IMR-90 (cell line): ENCODE measurements at regions not wholly inside any gene's neighbourhood (a gene's known extent, or its start where the extent isn't known, plus 50 kb on each side); places are given as distances from the start of the nearest gene placed in this dataset.

Experiments used
- ATAC-seq: fragments of 200-7000 bp; cut with Tn5 transposase; 2 replicates; pipeline ENCODE4 v1.9.1; 2020; ENCODE audit warnings: low read depth, mild to moderate bottlenecking, moderate library complexity
- BruUV-seq: library from RNA; stranded (reverse); fragments of 400-500 nt; replicated peaks from 2 replicates; lab custom pipeline; 2021; lab: Mats Ljungman, UMichigan
- CTCF ChIA-PET: fragments of 300-600 bp; formaldehyde crosslinking; extraction: SDS; loops from one replicate; lab custom pipeline; 2021; ENCODE audit warnings: antibody characterized with exemption; lab: Yijun Ruan, JAX
- POLR2A ChIA-PET: fragments of 300-600 bp; sonication (Branson Sonifier 250); formaldehyde crosslinking; loops from one replicate; lab custom pipeline; 2022; ENCODE audit warnings: antibody characterized with exemption; ENCODE audit not compliant: unreplicated experiment; lab: Charles Lee
- DNase-seq: peaks from one replicate; pipeline ENCODE4 v3.0.0; 2013
- H2AFZ ChIP-seq: replicated peaks from 2 replicates; pipeline ENCODE3; 2013; ENCODE audit warnings: low read length, mild to moderate bottlenecking; ENCODE audit not compliant: poor library complexity
- H2AK5ac ChIP-seq: 2 replicates; pipeline ENCODE4 v1.6.1; 2013; ENCODE audit warnings: low read depth, low read length, inconsistent platforms
- H2AK9ac ChIP-seq: replicated peaks from 2 replicates; pipeline ENCODE3; 2013; ENCODE audit warnings: mild to moderate bottlenecking, low read depth, low read length, moderate library complexity; ENCODE audit not compliant: poor library complexity
- H2BK120ac ChIP-seq: 2 replicates; pipeline ENCODE4 v1.6.1; 2013; ENCODE audit warnings: low read depth, low read length, inconsistent platforms
- H2BK15ac ChIP-seq: 3 replicates; pipeline ENCODE4 v1.6.1; 2013; ENCODE audit warnings: low read depth, low read length, inconsistent platforms
- H2BK20ac ChIP-seq: 2 replicates; pipeline ENCODE4 v1.6.1; 2013; ENCODE audit warnings: low read depth, mild to moderate bottlenecking, inconsistent platforms, low read length, moderate library complexity
- H2BK5ac ChIP-seq: 2 replicates; pipeline ENCODE4 v1.6.1; 2013; ENCODE audit warnings: mild to moderate bottlenecking, low read depth, low read length, inconsistent platforms; ENCODE audit not compliant: poor library complexity, severe bottlenecking
- H3K14ac ChIP-seq: replicated peaks from 2 replicates; pipeline ENCODE4 v1.6.1; 2013; ENCODE audit warnings: low read depth, low read length, inconsistent platforms
- H3K18ac ChIP-seq: 2 replicates; pipeline ENCODE4 v1.6.1; 2013; ENCODE audit warnings: low read depth, low read length, control low read depth
- H3K23ac ChIP-seq: 2 replicates; pipeline ENCODE4 v1.6.1; 2013; ENCODE audit warnings: low read depth, low read length, inconsistent platforms
- H3K27ac ChIP-seq: 2 replicates; pipeline ENCODE4 v1.5.1; 2013; ENCODE audit warnings: mild to moderate bottlenecking, control low read depth, low read length; ENCODE audit not compliant: insufficient read depth
- H3K27me3 ChIP-seq: 2 replicates; pipeline ENCODE4 v1.6.1; 2013; ENCODE audit warnings: low read length; ENCODE audit not compliant: control insufficient read depth, insufficient read depth
- H3K36me3 ChIP-seq: 2 replicates; pipeline ENCODE4 v1.6.1; 2013; ENCODE audit warnings: low read length, mixed read lengths; ENCODE audit not compliant: control insufficient read depth, insufficient read depth
- H3K4ac ChIP-seq: 2 replicates; pipeline ENCODE4 v1.6.1; 2013; ENCODE audit warnings: low read depth, low read length, inconsistent platforms
- H3K4me1 ChIP-seq: 2 replicates; pipeline ENCODE4 v1.6.1; 2013; ENCODE audit warnings: low read length, mixed read lengths; ENCODE audit not compliant: control insufficient read depth, insufficient read depth
- H3K4me2 ChIP-seq: 2 replicates; pipeline ENCODE4 v1.6.1; 2013; ENCODE audit warnings: low read depth, mild to moderate bottlenecking, control low read depth, low read length, moderate library complexity
- H3K4me3 ChIP-seq: 2 replicates; pipeline ENCODE4 v1.5.1; 2013; ENCODE audit warnings: low read depth, mild to moderate bottlenecking, control low read depth, low read length, moderate library complexity; ENCODE audit not compliant: insufficient read depth
- H3K56ac ChIP-seq: 2 replicates; pipeline ENCODE4 v1.6.1; 2013; ENCODE audit warnings: low read length, inconsistent platforms; ENCODE audit not compliant: insufficient read depth; ENCODE audit errors: extremely low read depth
- H3K79me1 ChIP-seq, 2 experiments: 2 replicates each; pipeline ENCODE4 v1.6.1; 2013; ENCODE audit warnings: low read length in 2 of 2, inconsistent platforms in 1 of 2, low read depth in 1 of 2
- H3K9ac ChIP-seq: 2 replicates; pipeline ENCODE4 v1.6.1; 2013; ENCODE audit warnings: low read depth, low read length, control low read depth
- H3K9me1 ChIP-seq: 2 replicates; pipeline ENCODE4 v1.6.1; 2013; ENCODE audit warnings: low read length, inconsistent platforms; ENCODE audit not compliant: insufficient read depth
- H3K9me3 ChIP-seq: 2 replicates; pipeline ENCODE4 v1.6.1; 2013; ENCODE audit warnings: low read length; ENCODE audit not compliant: control insufficient read depth, insufficient read depth
- H4K20me1 ChIP-seq: 2 replicates; pipeline ENCODE4 v1.6.1; 2013; ENCODE audit warnings: low read length, inconsistent platforms; ENCODE audit not compliant: insufficient read depth
- H4K5ac ChIP-seq: 2 replicates; pipeline ENCODE4 v1.6.1; 2013; ENCODE audit warnings: mild to moderate bottlenecking, low read depth, low read length, control low read depth
- H4K8ac ChIP-seq, 2 experiments: 2 replicates each; pipeline ENCODE4 v1.6.1; 2013; ENCODE audit warnings: low read depth in 2 of 2, low read length in 2 of 2, control low read depth in 1 of 2, inconsistent platforms in 1 of 2
- H4K91ac ChIP-seq: 2 replicates; pipeline ENCODE4 v1.6.1; 2013; ENCODE audit warnings: low read depth, low read length, inconsistent platforms; ENCODE audit not compliant: insufficient read depth
- NFE2L2 ChIP-seq: fragments of 150-350 bp; IDR thresholded peaks from 2 replicates; pipeline ENCODE4 v1.6.1; 2016; ENCODE audit warnings: low read depth, mild to moderate bottlenecking, low read length
- dilution Hi-C: fragments of 300-500 bp; cut with HindIII; formaldehyde crosslinking; loops from one replicate; pipeline ENCODE4 v1.14.3; 2018; ENCODE audit warnings: low sequenced_read_pairs; ENCODE audit not compliant: unreplicated experiment
- in situ Hi-C: fragments of 300-500 bp; cut with MboI; formaldehyde crosslinking; loops from 3 replicates; pipeline ENCODE4 v1.14.3; 2019; ENCODE audit warnings: low sequenced_read_pairs, inconsistent platforms, mixed read lengths
- intact Hi-C: fragments of 100-400 bp; cut with micrococcal nuclease; formaldehyde crosslinking; loops from 2 replicates; pipeline ENCODE4 v1.10.0; 2022

DNA sequence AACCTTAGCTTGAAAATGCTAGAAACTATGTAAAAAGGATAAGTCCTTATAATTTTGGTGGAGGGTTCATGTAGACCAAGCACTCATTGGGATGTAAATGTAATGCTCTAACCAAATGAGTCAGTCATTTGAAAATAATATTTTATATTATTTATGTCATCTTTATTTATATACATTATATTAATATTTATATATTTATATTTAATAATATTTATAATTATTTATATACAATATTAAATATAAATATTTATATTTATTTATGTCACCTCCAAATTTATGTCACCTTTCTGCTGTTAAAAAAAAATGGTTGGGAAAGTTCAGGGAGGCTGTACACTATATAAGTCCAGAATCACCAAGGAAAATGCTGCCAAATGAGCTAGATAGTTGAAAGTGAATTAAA lies 254.3 kb downstream of the FIGN start:
- Histone ChIP-seq H3K9me1 (no peaks in the 10 kb centered on the region), H2BK15ac (no peak overlapping the region), H3K79me1 (no peaks in the 10 kb centered on the region), H3K9me3 (no peaks in the 10 kb centered on the region), H4K8ac (no peak overlapping the region), H3K18ac (no peak overlapping the region), H3K4me1 (no peaks in the 10 kb centered on the region), H2AK9ac (no peak overlapping the region), H2BK20ac (no peak overlapping the region), H3K4me2 (no peak overlapping the region), H2BK120ac (no peak overlapping the region), H3K14ac (no peak overlapping the region), H3K36me3 (no peaks in the 10 kb centered on the region), H2BK5ac (no peak overlapping the region), H3K9ac (no peak overlapping the region), H3K23ac (no peak overlapping the region), H3K27ac (no peak overlapping the region), H3K4me3 (no peak overlapping the region), H4K20me1 (no peaks in the 10 kb centered on the region), H3K27me3 (no peaks in the 10 kb centered on the region), H4K91ac (no peak overlapping the region), H3K56ac (no peak overlapping the region), H3K4ac (no peak overlapping the region), H4K5ac (no peak overlapping the region), H2AK5ac (no peak overlapping the region), H2AFZ (no peak overlapping the region)
- no TSS peak for BruUV-seq
- in situ Hi-C loops, result no loop called here
- intact Hi-C loops, result no loop called here
- ATAC-seq, result no peak
- ChIA-PET POLR2A (no interaction called here), CTCF (no interaction called here)
- dilution Hi-C loops, result no loop called here
- TF ChIP-seq NFE2L2, result no peak
- DNase-seq, result no peak
